Panc1 (cell line): ENCODE measurements at regions not wholly inside any gene's neighbourhood (a gene's known extent, or its start where the extent isn't known, plus 50 kb on each side); places are given as distances from the start of the nearest gene placed in this dataset.

Experiments
- ATAC-seq: fragments of 200-7000 bp; cut with Tn5 transposase; 2 replicates; pipeline ENCODE4 v1.9.1; 2020; ENCODE audit warnings: mild to moderate bottlenecking, moderate library complexity
- BruUV-seq: library from RNA; stranded (reverse); fragments of 400-500 nt; replicated peaks from 2 replicates; lab custom pipeline; 2021; lab: Mats Ljungman, UMichigan
- CTCF ChIA-PET: fragments of 300-600 bp; sonication (Branson Sonifier 250); formaldehyde crosslinking; loops from one replicate; lab custom pipeline; 2022; ENCODE audit warnings: antibody characterized with exemption; lab: Charles Lee
- POLR2A ChIA-PET: fragments of 300-600 bp; sonication (Branson Sonifier 250); formaldehyde crosslinking; loops from one replicate; lab custom pipeline; 2022; ENCODE audit warnings: antibody characterized with exemption; lab: Charles Lee
- DNase-seq: peaks from one replicate; pipeline ENCODE4 v3.0.0-alpha.2; 2010; ENCODE audit warnings: low read depth, low spot score
- H3K27ac ChIP-seq: 2 replicates; pipeline ENCODE4 v1.5.1; 2011; ENCODE audit warnings: mild to moderate bottlenecking, low read length, inconsistent platforms
- H3K27me3 ChIP-seq: fragments of 200-500 bp; sonication (Bioruptor generic); 2 replicates; pipeline ENCODE4 v1.6.0; 2014; ENCODE audit warnings: low read length, inconsistent platforms; ENCODE audit not compliant: control insufficient read depth, insufficient read depth
- H3K36me3 ChIP-seq: fragments of 200-500 bp; sonication (Bioruptor generic); 2 replicates; pipeline ENCODE4 v1.5.1; 2014; ENCODE audit warnings: inconsistent platforms, mild to moderate bottlenecking, low read length, moderate library complexity; ENCODE audit not compliant: control insufficient read depth, insufficient read depth
- H3K4me1 ChIP-seq: 2 replicates; pipeline ENCODE4 v1.5.1; 2011; ENCODE audit warnings: inconsistent platforms, mild to moderate bottlenecking, low read length, moderate library complexity; ENCODE audit not compliant: control insufficient read depth, insufficient read depth
- H3K4me3 ChIP-seq, 2 experiments: 2 replicates each; pipeline ENCODE4 v1.5.1; 2011 to 2012; ENCODE audit warnings: low read depth in 2 of 2, low read length in 2 of 2, mild to moderate bottlenecking in 2 of 2, inconsistent platforms in 1 of 2, moderate library complexity in 1 of 2
- H3K9me3 ChIP-seq: fragments of 200-500 bp; sonication (Bioruptor generic); 2 replicates; pipeline ENCODE4 v1.5.1; 2014; ENCODE audit warnings: low read depth, mild to moderate bottlenecking, inconsistent platforms, low read length, moderate library complexity; ENCODE audit not compliant: control insufficient read depth, insufficient read depth
- CTCF ChIP-seq: fragments of 450-650 bp; IDR thresholded peaks from 2 replicates; pipeline ENCODE4 v1.5.1; 2017; ENCODE audit warnings: mild to moderate bottlenecking
- POLR2AphosphoS5 ChIP-seq: IDR thresholded peaks from 2 replicates; pipeline ENCODE4 v1.6.1; 2012; ENCODE audit warnings: mild to moderate bottlenecking, low read depth, low read length, moderate library complexity
- SIN3A ChIP-seq: IDR thresholded peaks from 2 replicates; pipeline ENCODE4 v1.6.1; 2012; ENCODE audit warnings: low read depth, mild to moderate bottlenecking, low read length, moderate library complexity, borderline replicate concordance; ENCODE audit not compliant: insufficient read depth
- TCF7L2 ChIP-seq: IDR thresholded peaks from 2 replicates; pipeline ENCODE4 v1.6.1; 2011; ENCODE audit warnings: mild to moderate bottlenecking, low read depth, low read length, inconsistent platforms
- in situ Hi-C: cut with HindIII; loops from 2 replicates; pipeline ENCODE4 v1.10.0; 2016; ENCODE audit warnings: low sequenced_read_pairs, low pct_unique_long_range_greater_than_20kb
- intact Hi-C: fragments of 100-400 bp; cut with micrococcal nuclease; formaldehyde crosslinking; loops from one replicate; pipeline ENCODE4 v1.10.0; 2022; ENCODE audit not compliant: unreplicated experiment
- TF ChIP-seq, protein P1 (sequence below), 2 experiments: IDR thresholded peaks; 2 replicates each; pipeline ENCODE4 v1.6.1; 2011 to 2012; ENCODE audit warnings: low read depth in 2 of 2, control low read depth in 1 of 2, low read length in 1 of 2, mild to moderate bottlenecking in 1 of 2, moderate library complexity in 1 of 2; ENCODE audit not compliant: insufficient read depth in 1 of 2

DNA sequence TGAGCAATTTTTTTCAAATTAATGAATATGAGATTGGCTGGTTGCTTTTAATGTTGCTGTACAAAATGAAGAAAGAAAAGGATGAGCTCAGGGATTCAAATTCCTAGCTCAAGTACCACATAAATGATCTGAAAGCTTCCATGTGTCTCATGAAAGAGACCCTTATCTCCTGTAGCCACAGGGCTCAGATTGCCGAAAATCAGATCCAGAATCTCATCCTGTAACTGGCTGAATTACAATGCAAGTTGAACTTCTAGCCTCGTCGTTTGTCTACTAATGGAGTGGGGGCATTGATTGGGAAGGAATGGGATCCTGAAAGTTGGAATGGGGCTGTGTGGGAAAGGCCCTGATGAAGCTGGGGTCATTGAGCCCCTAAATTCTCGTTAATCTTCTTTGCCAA, 143.4 kb upstream of the ATP6AP2 start:
- in situ Hi-C loops (no loop called here), intact Hi-C loops (no loop called here)
- Histone ChIP-seq H3K4me1 (no peaks in the 10 kb centered on the region), H3K4me3 (no peak overlapping the region), H3K27me3 (no peaks in the 10 kb centered on the region), H3K36me3 (no peaks in the 10 kb centered on the region), H3K9me3 (no peaks in the 10 kb centered on the region), H3K27ac (no peak overlapping the region)
- no TSS peak for BruUV-seq
- TF ChIP-seq SIN3A: no peak
- TF ChIP-seq, protein P1, sequence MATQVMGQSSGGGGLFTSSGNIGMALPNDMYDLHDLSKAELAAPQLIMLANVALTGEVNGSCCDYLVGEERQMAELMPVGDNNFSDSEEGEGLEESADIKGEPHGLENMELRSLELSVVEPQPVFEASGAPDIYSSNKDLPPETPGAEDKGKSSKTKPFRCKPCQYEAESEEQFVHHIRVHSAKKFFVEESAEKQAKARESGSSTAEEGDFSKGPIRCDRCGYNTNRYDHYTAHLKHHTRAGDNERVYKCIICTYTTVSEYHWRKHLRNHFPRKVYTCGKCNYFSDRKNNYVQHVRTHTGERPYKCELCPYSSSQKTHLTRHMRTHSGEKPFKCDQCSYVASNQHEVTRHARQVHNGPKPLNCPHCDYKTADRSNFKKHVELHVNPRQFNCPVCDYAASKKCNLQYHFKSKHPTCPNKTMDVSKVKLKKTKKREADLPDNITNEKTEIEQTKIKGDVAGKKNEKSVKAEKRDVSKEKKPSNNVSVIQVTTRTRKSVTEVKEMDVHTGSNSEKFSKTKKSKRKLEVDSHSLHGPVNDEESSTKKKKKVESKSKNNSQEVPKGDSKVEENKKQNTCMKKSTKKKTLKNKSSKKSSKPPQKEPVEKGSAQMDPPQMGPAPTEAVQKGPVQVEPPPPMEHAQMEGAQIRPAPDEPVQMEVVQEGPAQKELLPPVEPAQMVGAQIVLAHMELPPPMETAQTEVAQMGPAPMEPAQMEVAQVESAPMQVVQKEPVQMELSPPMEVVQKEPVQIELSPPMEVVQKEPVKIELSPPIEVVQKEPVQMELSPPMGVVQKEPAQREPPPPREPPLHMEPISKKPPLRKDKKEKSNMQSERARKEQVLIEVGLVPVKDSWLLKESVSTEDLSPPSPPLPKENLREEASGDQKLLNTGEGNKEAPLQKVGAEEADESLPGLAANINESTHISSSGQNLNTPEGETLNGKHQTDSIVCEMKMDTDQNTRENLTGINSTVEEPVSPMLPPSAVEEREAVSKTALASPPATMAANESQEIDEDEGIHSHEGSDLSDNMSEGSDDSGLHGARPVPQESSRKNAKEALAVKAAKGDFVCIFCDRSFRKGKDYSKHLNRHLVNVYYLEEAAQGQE (IDR thresholded peaks at IDR 0.05; ENCODE audit: insufficient read depth in 1 of 2, low read depth in 2 of 2, low read length in 1 of 2): no peak
- TF ChIP-seq CTCF: no peak
- TF ChIP-seq TCF7L2: no peak
- TF ChIP-seq POLR2AphosphoS5: no peak
- ChIA-PET POLR2A (no interaction called here), CTCF (interaction anchor here (0.5 kb wide), 1 partner anchor 29 kb away, joined by 8 read pairs; no protein-coding TSS in a partner anchor)
- ATAC-seq (no peak), DNase-seq (no peak)

- Histone ChIP-seq H3K27ac (no peak overlapping the region), H3K9me3 (no peaks in the 10 kb centered on the region), H3K36me3 (no peaks in the 10 kb centered on the region), H3K4me3 (no peak overlapping the region), H3K27me3 (no peaks in the 10 kb centered on the region), H3K4me1 (no peaks in the 10 kb centered on the region)
- BruUV-seq: no TSS peak
- ChIA-PET POLR2A (no interaction called here), CTCF (no interaction called here)
- no peak for ATAC-seq
- TF ChIP-seq CTCF (no peak), TCF7L2 (no peak), POLR2AphosphoS5 (no peak), SIN3A (no peak)
- TF ChIP-seq, protein P1 (IDR thresholded peaks at IDR 0.05; ENCODE audit: insufficient read depth in 1 of 2, low read depth in 2 of 2, low read length in 1 of 2): no peak
- intact Hi-C loops (no loop called here), in situ Hi-C loops (no loop called here)
- DNase-seq: no peak
Measured at GRCh38 chrX:40434947-40435346, 145.8 kb upstream of the ATP6AP2 start.
